Hepatocyte (in vitro differentiated cells): ENCODE measurements at regions not wholly inside any gene's neighbourhood (a gene's known extent, or its start where the extent isn't known, plus 50 kb on each side); places are given as distances from the start of the nearest gene placed in this dataset.

Experiments
- DNase-seq: peaks from one replicate; pipeline ENCODE4 v3.0.0-alpha.2; 2016; ENCODE audit warnings: low spot score
- H2AFZ ChIP-seq: fragments of 200-600 bp; sonication (generic); 2 replicates; pipeline ENCODE4 v1.6.0; 2016; ENCODE audit warnings: antibody characterized with exemption, mild to moderate bottlenecking
- H3K27ac ChIP-seq: fragments of 200-600 bp; sonication (generic); 2 replicates; pipeline ENCODE4 v1.5.1; 2016; ENCODE audit warnings: mild to moderate bottlenecking
- H3K27me3 ChIP-seq: fragments of 200-600 bp; sonication (generic); 2 replicates; pipeline ENCODE4 v1.6.1; 2016
- H3K36me3 ChIP-seq: fragments of 200-600 bp; sonication (generic); replicated peaks from 2 replicates; pipeline ENCODE4 v1.5.1; 2016; ENCODE audit warnings: low read depth; ENCODE audit not compliant: insufficient read depth
- H3K4me1 ChIP-seq: fragments of 200-600 bp; sonication (generic); 2 replicates; pipeline ENCODE4 v1.5.1; 2016; ENCODE audit warnings: mild to moderate bottlenecking, moderate library complexity; ENCODE audit not compliant: insufficient read depth
- H3K4me2 ChIP-seq: fragments of 200-600 bp; sonication (generic); 2 replicates; pipeline ENCODE4 v1.6.0; 2016
- H3K4me3 ChIP-seq: fragments of 200-600 bp; sonication (generic); 2 replicates; pipeline ENCODE4 v1.5.1; 2016; ENCODE audit warnings: mild to moderate bottlenecking
- H3K79me2 ChIP-seq: fragments of 200-600 bp; sonication (generic); 2 replicates; pipeline ENCODE4 v1.6.0; 2017; ENCODE audit warnings: mild to moderate bottlenecking
- H3K9me2 ChIP-seq: fragments of 200-600 bp; sonication (generic); replicated peaks from 2 replicates; pipeline ENCODE4 v1.6.0; 2017; ENCODE audit warnings: mild to moderate bottlenecking; ENCODE audit not compliant: insufficient read depth
- H3K9me3 ChIP-seq: fragments of 200-600 bp; sonication (generic); 2 replicates; pipeline ENCODE4 v1.5.1; 2016; ENCODE audit warnings: low read depth, mild to moderate bottlenecking
- H4K20me1 ChIP-seq: fragments of 200-600 bp; sonication (generic); 2 replicates; pipeline ENCODE4 v1.6.0; 2016; ENCODE audit warnings: mild to moderate bottlenecking; ENCODE audit not compliant: insufficient read depth, poor library complexity, severe bottlenecking
- CTCF ChIP-seq: fragments of 200-600 bp; sonication (generic); IDR thresholded peaks from 2 replicates; pipeline ENCODE4 v1.5.1; 2016; ENCODE audit warnings: antibody characterized with exemption, mild to moderate bottlenecking; ENCODE audit not compliant: poor library complexity
- EZH2 ChIP-seq: fragments of 200-600 bp; sonication (generic); IDR thresholded peaks from 2 replicates; pipeline ENCODE4 v1.6.1; 2016; ENCODE audit warnings: antibody characterized with exemption, mild to moderate bottlenecking, borderline replicate concordance
- EZH2phosphoT487 ChIP-seq: fragments of 200-600 bp; sonication (generic); IDR thresholded peaks from one replicate; pipeline ENCODE4 v1.6.1; 2018; ENCODE audit warnings: antibody characterized with exemption, mild to moderate bottlenecking, low read depth, moderate library complexity; ENCODE audit not compliant: unreplicated experiment, severe bottlenecking
- WGBS: methylation state at CpG from one replicate; pipeline ENCODE4 v1.1.6; 2016; ENCODE audit warnings: low lambda C conversion rate; ENCODE audit errors: missing lambda C conversion rate; 5-methylcytosine and 5-hydroxymethylcytosine counted together

- Histone ChIP-seq H3K9me2 (no peaks in the 10 kb centered on the region), H3K4me2 (no peak overlapping the region), H4K20me1 (no peaks in the 10 kb centered on the region), H3K27me3 (no peaks in the 10 kb centered on the region), H3K36me3 (no peaks in the 10 kb centered on the region), H3K4me1 (no peaks in the 10 kb centered on the region), H3K79me2 (no peaks in the 10 kb centered on the region), H3K9me3 (no peaks in the 10 kb centered on the region), H2AFZ (no peak overlapping the region), H3K27ac (no peak overlapping the region), H3K4me3 (no peak overlapping the region)
- TF ChIP-seq EZH2 (no peak), EZH2phosphoT487 (no peak)
- no peak for DNase-seq
Observed at GRCh38 chr5:152337484-152337883, 67.6 kb downstream of the NMUR2 start.

- DNase-seq, result no peak
- Histone ChIP-seq H3K27me3 (no peaks in the 10 kb centered on the region), H3K36me3 (no peaks in the 10 kb centered on the region), H3K9me2 (no peaks in the 10 kb centered on the region), H3K79me2 (no peaks in the 10 kb centered on the region), H3K4me2 (no peak overlapping the region), H3K4me1 (no peaks in the 10 kb centered on the region), H3K27ac (no peak overlapping the region), H2AFZ (no peak overlapping the region), H3K4me3 (no peak overlapping the region), H4K20me1 (no peaks in the 10 kb centered on the region), H3K9me3 (no peaks in the 10 kb centered on the region)
- TF ChIP-seq CTCF, result no peak
- TF ChIP-seq EZH2, result no peak
- TF ChIP-seq EZH2phosphoT487, result no peak
- WGBS, result 88% methylated on average over 1 of the region's 1 CpG
Observed at GRCh38 chr5:152335461-152335860, 69.6 kb downstream of the NMUR2 start.

- no peak for DNase-seq
- Histone ChIP-seq H3K27ac (no peak overlapping the region), H3K79me2 (no peaks in the 10 kb centered on the region), H4K20me1 (no peaks in the 10 kb centered on the region), H3K4me2 (no peak overlapping the region), H3K9me3 (no peaks in the 10 kb centered on the region), H2AFZ (no peak overlapping the region), H3K4me1 (no peaks in the 10 kb centered on the region), H3K27me3 (no peaks in the 10 kb centered on the region), H3K4me3 (no peak overlapping the region), H3K36me3 (no peaks in the 10 kb centered on the region), H3K9me2 (no peaks in the 10 kb centered on the region)
- TF ChIP-seq CTCF (no peak), EZH2phosphoT487 (no peak), EZH2 (no peak)
- 72% methylated on average over 5 of the region's 5 CpGs for WGBS
Observed at GRCh38 chr5:152332716-152333460, 72.2 kb downstream of the NMUR2 start.

- H2AFZ ChIP-seq, result no peak overlapping the region
- H4K20me1 ChIP-seq, result no peaks in the 10 kb centered on the region
- WGBS, result 84% methylated on average over 2 of the region's 2 CpGs
- H3K27ac ChIP-seq, result no peak overlapping the region
- no peak overlapping the region for H3K4me3 ChIP-seq
- no peak overlapping the region for H3K4me2 ChIP-seq
- H3K9me3 ChIP-seq, result no peaks in the 10 kb centered on the region
- no peaks in the 10 kb centered on the region for H3K27me3 ChIP-seq
- H3K79me2 ChIP-seq, result no peaks in the 10 kb centered on the region
- H3K4me1 ChIP-seq, result no peaks in the 10 kb centered on the region
- no peaks in the 10 kb centered on the region for H3K36me3 ChIP-seq
- TF ChIP-seq CTCF (no peak), EZH2 (no peak), EZH2phosphoT487 (no peak)
- no peaks in the 10 kb centered on the region for H3K9me2 ChIP-seq
- DNase-seq, result no peak
Observed at GRCh38 chr5:152331718-152332117, 73.4 kb downstream of the NMUR2 start.
